ENCODE measurements at regions not wholly inside any gene's neighbourhood (a gene's known extent, or its start where the extent isn't known, plus 50 kb on each side); places are given as distances from the start of the nearest gene placed in this dataset.

DNA sequence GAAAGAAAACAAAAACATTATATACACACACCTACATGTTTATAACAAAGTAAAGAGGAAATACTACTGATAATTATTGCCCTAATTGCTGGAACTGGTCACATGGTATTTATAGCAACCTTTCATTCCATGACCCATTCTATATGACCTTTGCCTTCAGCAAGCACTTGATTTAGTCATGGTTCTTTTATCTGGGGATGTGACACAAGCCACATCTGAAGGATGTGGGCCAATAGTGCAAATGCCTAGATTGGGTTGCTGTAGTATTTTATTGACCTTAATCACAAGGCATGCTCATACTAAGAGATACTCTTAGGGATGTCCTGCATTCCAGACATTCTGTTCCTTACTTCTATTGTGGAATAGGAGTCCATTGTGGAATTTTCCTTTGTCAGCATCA lies 723.5 kb upstream of the POM121L12 start:
- TF ChIP-seq, protein P1, sequence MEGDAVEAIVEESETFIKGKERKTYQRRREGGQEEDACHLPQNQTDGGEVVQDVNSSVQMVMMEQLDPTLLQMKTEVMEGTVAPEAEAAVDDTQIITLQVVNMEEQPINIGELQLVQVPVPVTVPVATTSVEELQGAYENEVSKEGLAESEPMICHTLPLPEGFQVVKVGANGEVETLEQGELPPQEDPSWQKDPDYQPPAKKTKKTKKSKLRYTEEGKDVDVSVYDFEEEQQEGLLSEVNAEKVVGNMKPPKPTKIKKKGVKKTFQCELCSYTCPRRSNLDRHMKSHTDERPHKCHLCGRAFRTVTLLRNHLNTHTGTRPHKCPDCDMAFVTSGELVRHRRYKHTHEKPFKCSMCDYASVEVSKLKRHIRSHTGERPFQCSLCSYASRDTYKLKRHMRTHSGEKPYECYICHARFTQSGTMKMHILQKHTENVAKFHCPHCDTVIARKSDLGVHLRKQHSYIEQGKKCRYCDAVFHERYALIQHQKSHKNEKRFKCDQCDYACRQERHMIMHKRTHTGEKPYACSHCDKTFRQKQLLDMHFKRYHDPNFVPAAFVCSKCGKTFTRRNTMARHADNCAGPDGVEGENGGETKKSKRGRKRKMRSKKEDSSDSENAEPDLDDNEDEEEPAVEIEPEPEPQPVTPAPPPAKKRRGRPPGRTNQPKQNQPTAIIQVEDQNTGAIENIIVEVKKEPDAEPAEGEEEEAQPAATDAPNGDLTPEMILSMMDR (IDR thresholded peaks at IDR 0.05): no peak
- no peak for TF ChIP-seq POLR2A (IDR thresholded peaks at IDR 0.05)
- no peak for TF ChIP-seq POLR2AphosphoS5 (IDR thresholded peaks at IDR 0.05)
